Sigmoid colon (tissue), 4 donors: ENCODE measurements at regions not wholly inside any gene's neighbourhood (a gene's known extent, or its start where the extent isn't known, plus 50 kb on each side); places are given as distances from the start of the nearest gene placed in this dataset.

Source experiments
- POLR2A ChIP-seq, 2 donors: fragments of 450-650 bp; IDR thresholded peaks; one replicate each; pipeline ENCODE4 v1.6.1; 2016; ENCODE audit warnings: antibody characterized with exemption in 2 of 2, mild to moderate bottlenecking in 2 of 2, moderate library complexity in 2 of 2
- POLR2AphosphoS5 ChIP-seq, 4 donors: sonication (generic); formaldehyde crosslinking; IDR thresholded peaks; one replicate each; pipeline ENCODE4 v1.6.1; 2017; ENCODE audit warnings: antibody characterized with exemption in 4 of 4
- TF ChIP-seq, protein P1 (sequence below), 4 experiments: fragments of 450-650 bp in 3 of 4; fragments of 200-600 bp in 1 of 4; IDR thresholded peaks; one replicate each; pipeline ENCODE4 v1.5.1; 2016 to 2019; ENCODE audit warnings: antibody characterized with exemption in 4 of 4, mild to moderate bottlenecking in 3 of 4, moderate library complexity in 2 of 4

DNA sequence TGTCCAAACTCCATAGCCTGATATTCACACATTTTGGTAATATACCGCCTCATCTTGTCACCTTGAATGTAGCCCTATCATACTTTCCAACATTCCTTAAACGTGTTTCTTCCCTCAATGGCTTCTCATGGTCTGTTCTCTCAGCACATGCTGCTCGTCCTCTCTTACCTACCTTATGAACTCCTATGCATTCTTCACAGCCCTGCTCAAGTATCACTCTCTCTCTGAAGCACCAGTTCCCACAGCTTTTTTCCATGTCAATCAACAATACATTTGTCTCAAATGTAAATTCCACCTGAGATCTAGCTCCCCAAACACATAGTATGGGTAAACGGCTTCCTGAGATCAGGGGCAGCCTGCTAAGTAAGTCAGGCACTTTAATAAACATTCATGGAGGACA lies 85.2 kb upstream of the ZMIZ1 start:
- TF ChIP-seq, protein P1, sequence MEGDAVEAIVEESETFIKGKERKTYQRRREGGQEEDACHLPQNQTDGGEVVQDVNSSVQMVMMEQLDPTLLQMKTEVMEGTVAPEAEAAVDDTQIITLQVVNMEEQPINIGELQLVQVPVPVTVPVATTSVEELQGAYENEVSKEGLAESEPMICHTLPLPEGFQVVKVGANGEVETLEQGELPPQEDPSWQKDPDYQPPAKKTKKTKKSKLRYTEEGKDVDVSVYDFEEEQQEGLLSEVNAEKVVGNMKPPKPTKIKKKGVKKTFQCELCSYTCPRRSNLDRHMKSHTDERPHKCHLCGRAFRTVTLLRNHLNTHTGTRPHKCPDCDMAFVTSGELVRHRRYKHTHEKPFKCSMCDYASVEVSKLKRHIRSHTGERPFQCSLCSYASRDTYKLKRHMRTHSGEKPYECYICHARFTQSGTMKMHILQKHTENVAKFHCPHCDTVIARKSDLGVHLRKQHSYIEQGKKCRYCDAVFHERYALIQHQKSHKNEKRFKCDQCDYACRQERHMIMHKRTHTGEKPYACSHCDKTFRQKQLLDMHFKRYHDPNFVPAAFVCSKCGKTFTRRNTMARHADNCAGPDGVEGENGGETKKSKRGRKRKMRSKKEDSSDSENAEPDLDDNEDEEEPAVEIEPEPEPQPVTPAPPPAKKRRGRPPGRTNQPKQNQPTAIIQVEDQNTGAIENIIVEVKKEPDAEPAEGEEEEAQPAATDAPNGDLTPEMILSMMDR (IDR thresholded peaks at IDR 0.05) = no peak
- TF ChIP-seq POLR2A (IDR thresholded peaks at IDR 0.05) (no peak), POLR2AphosphoS5 (IDR thresholded peaks at IDR 0.05) (no peak)
